ENCODE measurements at regions not wholly inside any gene's neighbourhood (a gene's known extent, or its start where the extent isn't known, plus 50 kb on each side); places are given as distances from the start of the nearest gene placed in this dataset.

DNA sequence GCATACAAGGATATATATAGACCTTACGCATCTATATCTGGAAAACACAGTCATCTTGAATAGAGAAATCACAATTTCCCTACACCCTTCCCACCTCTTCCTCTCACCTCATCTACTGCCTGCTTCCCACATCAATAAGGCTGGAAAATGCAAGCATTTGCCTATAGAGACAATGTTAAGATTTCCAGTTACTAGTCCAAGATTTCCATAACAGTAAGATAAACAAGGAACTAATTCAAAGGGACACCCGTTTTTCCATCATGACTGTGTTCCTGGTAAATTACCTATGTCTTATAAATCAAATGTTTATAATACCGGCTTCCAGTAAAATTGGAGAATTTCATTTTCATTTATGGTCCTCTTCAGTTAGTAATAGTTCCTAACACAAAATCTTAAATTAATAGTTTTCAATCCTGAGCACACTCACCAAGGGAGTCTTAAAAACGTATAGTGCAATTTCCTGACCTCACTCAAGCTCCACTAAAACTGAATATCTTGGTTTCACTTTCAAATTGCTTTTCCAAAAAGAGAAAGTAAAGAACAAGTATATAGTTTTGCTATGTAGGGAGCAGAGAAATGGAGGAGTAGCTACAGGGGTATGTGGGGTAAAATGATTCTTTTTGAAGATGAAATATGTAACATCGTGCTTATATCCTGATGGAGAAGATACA is 398.7 kb downstream of the PLPP3 start:
- DNase-seq = no peak

- no peak for DNase-seq
These were observed 399.8 kb downstream of the PLPP3 start for GRCh38 chr1:56179543-56179942.

DNA sequence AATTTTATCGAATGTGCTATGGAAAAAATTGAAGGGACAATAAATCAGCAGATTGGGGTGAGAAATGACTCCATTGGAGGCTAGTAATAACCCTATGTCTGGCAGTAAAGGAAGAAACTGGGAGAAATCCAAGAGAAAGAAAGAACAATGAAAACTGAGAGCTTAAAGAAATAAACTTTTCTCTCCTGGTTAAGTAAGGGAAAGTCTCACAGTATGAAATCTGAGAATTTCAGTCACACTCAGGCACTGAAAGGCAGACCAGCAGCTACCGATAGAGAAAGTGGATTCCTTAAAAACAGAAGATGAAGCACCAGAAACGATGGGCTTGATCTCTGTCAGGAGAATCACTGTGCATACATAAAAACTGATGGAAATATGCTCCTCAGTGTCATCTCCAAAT is 404.2 kb downstream of the PLPP3 start:
- DNase-seq = no peak

GRCh38 chr1:56174176-56174885 is 405.0 kb downstream of the PLPP3 start:
- no peak for DNase-seq

GRCh38 chr1:56173736-56174135 is 405.6 kb downstream of the PLPP3 start:
- DNase-seq = no peak

- no peak for DNase-seq
These were observed 407.7 kb downstream of the PLPP3 start for GRCh38 chr1:56171670-56172069.

GRCh38 chr1:56170784-56171320 is 408.5 kb downstream of the PLPP3 start:
- DNase-seq = no peak

DNA sequence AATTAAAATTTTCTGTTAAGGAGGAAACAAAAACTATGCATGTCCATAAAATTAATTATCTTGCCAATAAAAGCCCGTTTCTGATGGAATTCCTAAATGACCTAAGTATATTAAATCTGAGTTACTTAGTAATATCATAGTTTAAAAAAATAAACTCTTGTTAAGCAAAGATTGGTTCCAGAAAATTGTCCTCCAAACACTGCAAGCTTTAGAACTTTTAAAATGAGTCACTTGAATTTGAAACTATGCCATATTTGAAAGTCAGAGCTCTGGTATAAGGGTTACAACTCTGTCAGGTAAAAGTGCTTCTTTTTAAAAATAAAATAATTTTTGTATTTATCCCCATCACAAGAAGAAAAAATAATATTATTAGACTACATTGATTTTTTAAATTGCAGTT is 409.5 kb downstream of the PLPP3 start:
- DNase-seq = no peak

GRCh38 chr1:56168176-56168575 is 411.2 kb downstream of the PLPP3 start:
- no peak for DNase-seq

- no peak for DNase-seq
These were observed 411.8 kb downstream of the PLPP3 start for GRCh38 chr1:56167596-56167995.

DNA sequence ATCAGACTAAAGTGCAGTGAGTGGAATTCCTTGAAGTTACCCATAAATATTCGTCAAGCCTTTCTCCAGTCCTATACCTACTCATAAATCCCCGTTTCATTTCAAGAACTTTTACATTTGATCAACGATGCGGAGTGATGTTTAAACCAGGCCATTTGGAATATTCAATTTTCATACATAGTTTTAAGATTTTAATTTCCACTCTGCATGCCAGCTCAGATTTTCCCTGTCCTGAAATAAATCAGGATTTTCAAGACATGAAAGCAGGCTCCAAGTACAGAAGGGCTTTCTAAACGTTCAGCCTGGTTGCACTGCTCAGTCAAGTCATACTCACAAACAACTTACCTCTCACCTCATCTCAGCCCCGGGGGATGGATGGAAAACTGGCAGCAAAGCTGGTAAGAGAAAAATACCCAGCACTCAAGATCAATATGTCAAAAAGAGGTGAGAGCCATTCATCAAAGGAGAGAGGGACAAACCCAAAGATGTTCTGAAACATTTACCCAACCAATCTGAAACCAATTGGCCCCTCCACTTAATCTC is 418.5 kb downstream of the PLPP3 start:
- no peak for DNase-seq

GRCh38 chr1:56156971-56157876 is 422.1 kb downstream of the PLPP3 start:
- DNase-seq = no peak

DNA sequence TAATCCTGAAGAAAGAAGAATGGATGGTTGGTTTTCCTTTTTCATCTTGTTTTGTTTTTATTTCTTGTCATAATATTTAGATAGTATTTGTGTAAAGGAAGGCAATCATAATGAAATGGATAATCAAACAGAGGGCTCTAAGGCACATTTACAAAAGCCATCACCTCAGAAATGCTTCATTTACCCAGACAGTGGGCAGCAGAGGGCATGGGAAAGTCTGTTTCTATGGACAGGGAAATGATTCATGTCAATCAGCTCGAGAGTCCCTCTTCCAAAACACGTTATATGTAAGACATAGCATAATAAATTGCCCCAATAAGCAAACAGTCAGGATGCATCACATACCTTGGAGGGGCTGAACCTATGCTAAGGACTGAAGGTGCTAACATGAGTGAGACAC is 426.1 kb downstream of the PLPP3 start:
- no peak for DNase-seq

DNA sequence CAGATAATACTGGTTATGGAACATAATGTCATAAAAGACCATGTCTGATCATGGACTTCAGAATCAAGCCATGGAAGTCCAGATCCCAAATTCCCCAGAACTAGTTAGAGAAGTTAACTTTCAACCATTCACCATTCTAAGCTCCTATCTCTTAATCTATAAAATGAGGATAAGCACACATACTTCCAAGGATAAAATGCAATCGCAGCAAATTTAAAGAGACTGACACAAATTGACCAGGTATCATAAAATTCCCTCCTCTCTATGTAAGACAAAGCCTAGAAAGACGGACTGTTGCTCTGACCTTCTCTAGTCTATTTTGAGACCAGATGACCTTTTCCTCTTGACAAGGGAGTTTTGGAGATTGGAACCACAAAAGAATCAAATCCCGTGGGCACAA is 426.7 kb downstream of the PLPP3 start:
- DNase-seq = no peak

DNA sequence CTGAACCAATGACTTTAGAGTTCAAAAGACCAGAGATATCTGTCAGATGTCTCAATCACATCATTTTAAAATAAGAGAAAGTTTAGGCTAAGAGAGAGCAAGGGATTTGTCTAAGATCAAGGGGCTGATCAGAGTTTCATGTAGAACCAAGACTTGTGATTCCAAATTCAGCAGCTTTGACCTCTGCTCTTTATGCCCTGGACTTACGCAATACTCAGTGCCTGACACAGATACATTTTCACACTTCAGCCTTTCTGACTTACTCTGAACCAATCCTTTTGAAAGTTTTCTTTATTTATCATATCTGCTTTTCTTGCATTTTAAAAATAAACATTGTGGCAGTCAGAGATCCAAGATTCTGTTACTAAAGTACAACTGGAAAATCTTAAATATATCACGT is 428.0 kb downstream of the PLPP3 start:
- no peak for DNase-seq

- no peak for DNase-seq
These were observed 428.7 kb downstream of the PLPP3 start for GRCh38 chr1:56150441-56151215.

- DNase-seq = no peak
These were observed 429.6 kb downstream of the PLPP3 start for GRCh38 chr1:56149761-56150160.

- no peak for DNase-seq
These were observed 430.8 kb downstream of the PLPP3 start for GRCh38 chr1:56148326-56149193.

- DNase-seq = no peak
These were observed 431.9 kb downstream of the PLPP3 start for GRCh38 chr1:56147459-56147858.

- no peak for DNase-seq
These were observed 432.3 kb downstream of the PLPP3 start for GRCh38 chr1:56147034-56147433.

GRCh38 chr1:56146449-56146848 is 432.9 kb downstream of the PLPP3 start:
- DNase-seq = peak in 1 of 2 experiments; percentile 46
